GM21360 (cell line): ENCODE measurements at regions not wholly inside any gene's neighbourhood (a gene's known extent, or its start where the extent isn't known, plus 50 kb on each side); places are given as distances from the start of the nearest gene placed in this dataset.
"Not testable (repeated sequence)": the region's sequence is repeated elsewhere in the genome, so short reads cannot be mapped to it uniquely, and the experiment has no call there.

ENCODE experiments used
- ATAC-seq: cut with Tn5 transposase; IDR thresholded peaks from one replicate; pipeline ENCODE4 v1.9.1; 2021; ENCODE audit warnings: mild to moderate bottlenecking, moderate library complexity; ENCODE audit not compliant: unreplicated experiment

DNA sequence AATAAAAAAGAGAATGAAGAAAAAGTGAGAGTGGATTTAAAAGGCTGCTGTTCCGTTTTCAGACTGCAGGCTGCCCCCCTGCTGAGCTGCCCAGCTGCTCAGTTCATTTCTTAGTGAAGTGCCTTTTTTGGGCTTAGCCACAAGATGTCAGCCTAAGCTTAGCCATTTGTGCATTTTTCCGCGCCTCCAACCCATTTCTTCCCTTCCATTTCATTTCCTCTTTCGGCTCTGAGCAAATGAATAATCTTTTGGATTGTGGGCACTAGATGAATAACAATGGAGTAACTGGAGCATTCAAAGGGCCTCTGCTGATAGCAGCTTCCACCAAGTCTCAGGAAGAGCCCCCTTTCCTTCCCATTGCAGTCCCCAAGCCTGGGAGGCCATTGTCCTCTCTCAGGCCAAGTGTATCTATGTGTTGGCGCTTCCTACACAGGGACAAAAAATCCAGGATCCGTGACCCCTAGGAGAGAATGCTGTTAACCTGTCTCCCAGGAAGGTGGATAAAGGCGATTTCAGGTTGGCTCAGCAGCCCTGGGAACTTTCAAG, 83.5 kb upstream of the SPTLC3 start:
- ATAC-seq, result peak; percentile 99

DNA sequence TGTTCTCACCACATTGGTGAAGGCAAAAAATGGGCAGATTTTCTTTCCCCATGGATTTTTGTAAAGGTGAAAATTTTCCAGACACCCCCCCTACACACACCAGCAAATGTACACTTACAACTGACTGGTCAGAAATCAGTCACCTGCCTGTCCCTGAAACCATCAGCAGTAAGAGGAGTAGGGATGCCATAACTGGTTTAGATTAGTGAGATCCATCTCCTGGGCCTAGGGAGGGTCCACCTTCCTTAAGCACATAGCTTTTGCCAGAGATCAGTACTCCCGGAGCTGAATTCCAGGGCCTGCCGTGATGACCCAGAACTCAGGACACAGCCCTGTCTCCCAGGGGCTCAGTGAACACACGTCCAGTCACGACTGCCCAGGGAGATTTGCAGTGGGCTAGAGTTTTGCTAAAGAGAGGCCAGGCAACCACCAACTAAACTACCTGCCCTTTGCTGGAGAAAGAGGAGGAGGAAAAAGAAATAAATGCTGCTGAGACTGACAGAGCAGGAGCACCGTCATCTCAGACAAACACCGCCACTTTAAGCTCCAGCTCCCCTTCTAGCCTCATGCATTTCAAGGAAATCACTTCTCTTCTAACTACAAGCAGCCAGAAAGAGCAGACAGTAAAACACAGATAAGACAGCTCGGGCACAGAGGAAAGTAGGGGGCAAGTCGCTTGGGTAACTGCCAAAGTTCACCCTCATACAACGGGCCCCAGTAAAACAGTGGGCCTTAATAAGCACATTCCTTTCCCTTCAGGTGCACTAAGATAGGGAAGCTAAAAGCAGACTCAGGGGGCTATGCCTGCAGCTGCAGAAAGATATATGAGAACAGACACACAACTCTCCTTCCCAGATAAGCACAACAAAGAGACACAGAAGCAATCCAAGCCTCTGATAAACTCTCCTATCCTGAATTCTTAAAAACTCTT, 82.6 kb upstream of the SPTLC3 start:
- ATAC-seq, result no peak

GRCh38 chr20:12927489-12927888, 81.3 kb upstream of the SPTLC3 start:
- ATAC-seq, result no peak

DNA sequence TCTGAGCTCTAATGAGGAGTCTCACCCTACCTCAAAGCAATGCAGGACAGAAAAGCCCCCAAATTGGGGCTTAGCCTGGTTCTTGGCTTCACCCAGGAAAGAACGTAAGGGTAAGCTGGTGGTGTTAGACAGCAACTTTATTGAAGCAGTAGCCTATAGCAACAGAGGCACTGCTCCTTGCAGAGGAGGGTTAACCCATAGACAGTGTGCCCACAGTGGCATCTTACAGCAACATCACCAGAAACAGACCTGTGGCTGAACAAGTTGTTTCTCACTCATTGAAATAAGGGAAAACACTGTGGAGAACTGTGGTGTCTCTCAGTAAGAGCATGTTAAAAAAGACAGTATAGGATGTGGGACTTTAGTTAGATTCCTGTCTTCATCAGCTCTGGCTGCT, 80.4 kb upstream of the SPTLC3 start:
- no peak for ATAC-seq

DNA sequence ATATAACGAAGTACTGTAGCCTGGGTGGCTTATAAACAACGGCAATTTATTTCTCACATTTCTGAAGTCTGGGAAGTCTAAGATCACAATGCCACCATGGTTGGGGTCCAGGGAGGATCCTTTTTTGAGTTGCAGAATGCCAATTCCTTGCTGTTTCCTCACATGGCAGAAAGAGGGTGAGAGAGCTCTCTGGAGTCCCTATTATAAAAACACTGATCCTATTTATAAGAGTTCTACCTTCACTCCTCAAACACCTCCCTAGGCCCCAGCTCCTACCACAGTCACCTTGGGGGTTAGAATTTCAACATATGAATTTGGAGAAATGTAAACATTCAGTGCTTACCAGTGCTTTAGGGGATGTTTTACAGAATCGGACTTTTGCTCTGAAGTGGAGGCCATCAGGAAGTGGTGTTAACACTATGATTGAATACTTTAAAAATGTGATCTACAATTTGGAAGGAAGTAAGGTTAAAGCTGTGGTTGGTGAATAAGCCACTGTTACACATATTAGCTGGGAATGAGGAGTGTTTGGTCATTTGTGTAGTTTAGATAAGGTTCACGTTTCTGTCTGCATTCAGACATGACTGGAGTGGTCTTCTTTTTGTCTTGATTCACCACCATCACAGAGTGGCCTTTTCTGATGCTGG, 79.9 kb upstream of the SPTLC3 start:
- no peak for ATAC-seq

DNA sequence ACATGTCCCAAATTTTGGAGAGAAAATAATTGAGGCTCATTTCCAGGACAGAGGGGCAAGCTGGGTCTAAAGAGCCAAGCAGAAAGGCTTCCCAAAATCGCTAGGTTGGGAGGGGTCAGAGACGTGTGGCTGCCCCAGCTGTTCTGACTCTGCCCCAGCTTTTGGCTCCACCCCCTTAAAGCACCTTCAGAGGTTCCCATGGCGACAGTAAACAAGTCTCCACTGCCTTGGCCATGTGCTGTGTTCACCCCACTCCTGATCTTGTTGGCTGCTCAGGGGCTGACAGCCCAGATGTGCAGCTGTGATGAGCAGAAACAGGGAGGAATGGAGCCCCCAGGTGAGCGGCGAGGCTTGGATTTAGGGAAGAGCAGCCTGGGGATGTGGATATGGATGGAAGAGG, 72.8 kb upstream of the SPTLC3 start:
- no peak for ATAC-seq

DNA sequence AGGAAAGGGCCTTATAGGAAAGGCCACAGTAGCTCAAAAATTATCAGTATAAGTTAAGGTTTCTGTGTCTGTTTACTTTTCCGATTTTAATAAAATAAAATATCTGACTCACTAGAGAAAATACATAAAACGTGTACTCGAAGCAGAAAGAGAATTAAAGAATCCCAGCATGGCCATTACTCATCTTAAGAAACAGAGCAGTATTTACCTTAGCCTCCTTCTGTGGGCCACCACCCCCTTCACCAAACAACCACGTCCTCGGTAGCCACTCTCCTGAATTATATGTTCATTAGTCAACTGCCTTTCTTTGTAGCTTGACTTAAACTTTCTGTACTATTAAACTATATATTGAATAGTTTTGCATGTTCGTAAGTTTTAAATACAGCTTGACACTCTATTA, 72.2 kb upstream of the SPTLC3 start:
- no peak for ATAC-seq

DNA sequence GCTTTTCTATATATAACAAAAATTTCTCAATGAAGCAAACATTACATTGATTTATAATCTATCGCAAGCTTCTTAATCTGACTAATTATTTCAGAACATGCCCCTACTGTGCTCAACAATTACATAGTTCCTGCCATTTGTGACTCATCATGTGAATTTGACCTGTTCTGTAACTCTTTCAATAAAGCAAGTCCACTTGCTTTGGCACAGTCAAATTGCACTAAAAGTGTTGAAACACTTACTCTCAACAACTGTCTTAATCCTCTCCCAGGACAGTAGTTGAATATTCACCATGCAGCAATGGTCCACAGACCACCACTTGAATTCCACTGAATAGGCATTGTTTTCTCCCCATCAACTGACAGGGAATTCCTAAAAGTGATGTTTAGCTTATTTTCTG, 67.7 kb upstream of the SPTLC3 start:
- ATAC-seq, result no peak

DNA sequence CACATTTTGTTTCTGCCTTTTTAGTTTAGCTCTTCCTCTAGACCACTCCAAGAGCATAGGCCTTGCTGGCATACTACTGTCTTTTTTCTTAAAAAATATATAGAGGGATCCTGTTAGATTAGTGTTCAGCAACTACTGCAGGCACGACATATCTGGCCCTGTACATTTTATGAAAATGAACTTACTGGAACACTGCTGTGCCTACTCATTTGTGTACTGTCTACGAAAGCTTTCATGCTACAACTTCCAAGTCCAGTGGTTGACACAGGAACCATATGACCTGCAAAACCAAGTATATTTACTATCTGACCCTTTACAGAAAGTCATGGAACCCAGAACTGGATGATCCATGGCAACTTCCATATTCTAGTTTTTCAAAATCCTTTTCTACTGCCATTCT, 66.6 kb upstream of the SPTLC3 start:
- ATAC-seq, result no peak

- ATAC-seq, result no peak
Observed at GRCh38 chr20:12946789-12947188, 62.0 kb upstream of the SPTLC3 start.

DNA sequence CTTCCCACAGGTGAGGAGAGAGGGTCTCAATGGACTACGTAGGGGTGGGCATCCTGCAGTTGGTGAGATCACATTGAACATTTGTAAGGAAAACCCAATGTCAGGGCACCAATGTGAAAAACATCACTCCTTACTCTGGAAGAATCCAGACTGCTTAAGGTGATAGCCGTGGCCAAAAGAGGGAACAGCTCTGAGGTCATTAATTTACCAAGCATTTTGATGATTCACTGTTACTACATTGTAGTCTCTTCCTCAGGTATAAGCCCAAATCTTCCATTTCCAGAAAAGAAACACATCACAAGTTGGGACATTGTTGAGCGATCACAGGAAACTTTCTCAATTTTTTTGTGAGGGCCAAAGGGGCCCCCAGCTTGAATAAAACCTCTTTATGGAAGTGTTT, 61.1 kb upstream of the SPTLC3 start:
- ATAC-seq, result no peak

DNA sequence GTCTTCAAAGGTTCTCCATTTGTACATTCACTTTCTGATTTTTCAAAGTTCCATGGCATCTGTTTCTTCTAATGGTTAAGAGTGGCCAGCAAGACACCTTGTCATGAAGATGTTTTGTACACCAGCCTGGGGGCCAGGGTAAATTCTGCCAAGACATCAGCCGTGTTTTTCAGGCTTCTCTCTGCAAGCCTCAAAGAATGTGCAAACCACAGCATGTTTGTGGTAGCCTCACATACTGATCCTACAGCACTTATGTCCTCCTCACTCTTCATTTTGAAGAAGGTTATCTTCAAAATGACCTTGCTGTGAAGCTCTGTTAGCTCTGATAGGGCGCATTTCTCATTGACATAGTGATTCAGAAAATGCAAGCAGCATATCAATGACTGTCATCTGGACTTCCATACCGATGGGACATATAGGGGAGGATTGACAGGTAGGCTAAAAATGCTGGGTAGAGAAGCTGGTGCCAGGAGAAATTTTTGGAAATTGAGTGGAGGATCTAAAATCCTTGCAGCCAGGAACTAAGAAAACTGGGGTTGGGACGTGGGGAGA, 59.3 kb upstream of the SPTLC3 start:
- ATAC-seq, result no peak

- not testable (repeated sequence) for ATAC-seq
Observed at GRCh38 chr20:12954254-12954653, 54.5 kb upstream of the SPTLC3 start.

GRCh38 chr20:12955611-12956010, 53.2 kb upstream of the SPTLC3 start:
- ATAC-seq, result no peak

DNA sequence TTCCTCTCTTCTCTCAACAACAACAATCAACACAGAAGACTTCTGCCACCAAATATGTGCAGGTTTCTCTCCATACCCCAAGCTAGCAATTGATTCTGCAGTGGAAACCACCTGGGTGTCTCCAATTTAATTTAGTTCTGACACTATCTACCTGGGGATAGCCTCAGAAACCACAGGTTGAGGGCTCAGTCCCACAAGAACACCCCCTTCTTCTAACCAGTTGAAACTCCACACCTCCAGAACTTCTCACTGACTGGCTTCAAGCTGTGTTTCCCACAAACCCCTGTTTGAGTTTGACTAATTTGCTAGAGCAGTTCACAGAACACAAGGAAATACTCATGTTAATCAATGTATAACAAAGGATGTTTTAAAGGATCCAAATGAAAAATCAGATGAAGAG, 52.5 kb upstream of the SPTLC3 start:
- ATAC-seq, result no peak

- ATAC-seq, result no peak
Observed at GRCh38 chr20:12957968-12958367, 50.8 kb upstream of the SPTLC3 start.
